Ishikawa (cell line): ENCODE measurements at regions not wholly inside any gene's neighbourhood (a gene's known extent, or its start where the extent isn't known, plus 50 kb on each side); places are given as distances from the start of the nearest gene placed in this dataset.

Source experiments
- CEBPB ChIP-seq: IDR thresholded peaks from 2 replicates; pipeline ENCODE4 v1.6.1; 2012
- CREB1 ChIP-seq: IDR thresholded peaks from 2 replicates; pipeline ENCODE4 v1.6.1; 2012; ENCODE audit warnings: low read depth
- FOXM1 ChIP-seq: IDR thresholded peaks from 2 replicates; pipeline ENCODE4 v1.6.1; 2012; ENCODE audit warnings: low read depth, borderline replicate concordance
- REST ChIP-seq: IDR thresholded peaks from 2 replicates; pipeline ENCODE4 v1.6.1; 2012; ENCODE audit warnings: low read depth, mild to moderate bottlenecking
- TAF1 ChIP-seq: IDR thresholded peaks from 2 replicates; pipeline ENCODE4 v1.6.1; 2012; ENCODE audit warnings: low read depth, mild to moderate bottlenecking
- TCF12 ChIP-seq: IDR thresholded peaks from 2 replicates; pipeline ENCODE4 v1.6.1; 2012; ENCODE audit warnings: low read depth
- USF1 ChIP-seq: IDR thresholded peaks from 2 replicates; pipeline ENCODE4 v1.6.1; 2012
- YY1 ChIP-seq: IDR thresholded peaks from 2 replicates; pipeline ENCODE4 v1.6.1; 2012; ENCODE audit warnings: low read depth
- TF ChIP-seq, protein P1 (sequence below): IDR thresholded peaks from 2 replicates; pipeline ENCODE4 v1.6.1; 2012

DNA sequence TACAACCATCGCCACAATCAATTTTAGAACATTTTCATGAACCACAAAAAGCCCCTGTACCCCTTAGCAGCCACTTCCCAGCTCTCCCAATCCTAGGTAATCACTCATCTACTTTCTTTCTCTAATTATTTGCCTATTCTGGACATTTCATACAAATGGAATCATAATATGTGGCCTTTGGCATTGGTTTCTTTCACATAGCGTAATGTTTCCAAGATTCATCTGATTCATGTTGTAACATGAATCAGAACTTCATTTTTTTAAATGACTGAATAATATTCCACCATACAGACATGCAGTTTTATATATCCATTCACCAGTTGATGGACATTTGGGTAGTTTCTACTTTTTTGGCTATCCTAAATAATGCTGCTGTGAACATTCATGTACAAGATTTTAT, 56.2 kb upstream of the RCN1 start:
- TF ChIP-seq, protein P1, sequence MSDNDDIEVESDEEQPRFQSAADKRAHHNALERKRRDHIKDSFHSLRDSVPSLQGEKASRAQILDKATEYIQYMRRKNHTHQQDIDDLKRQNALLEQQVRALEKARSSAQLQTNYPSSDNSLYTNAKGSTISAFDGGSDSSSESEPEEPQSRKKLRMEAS = no peak
- no peak for TF ChIP-seq TAF1
- no peak for TF ChIP-seq CEBPB
- TF ChIP-seq REST = no peak
- no peak for TF ChIP-seq YY1
- no peak for TF ChIP-seq CREB1
- no peak for TF ChIP-seq USF1
- TF ChIP-seq FOXM1 = no peak
- no peak for TF ChIP-seq TCF12
